ENCODE measurements at regions not wholly inside any gene's neighbourhood (a gene's known extent, or its start where the extent isn't known, plus 50 kb on each side); places are given as distances from the start of the nearest gene placed in this dataset.

DNA sequence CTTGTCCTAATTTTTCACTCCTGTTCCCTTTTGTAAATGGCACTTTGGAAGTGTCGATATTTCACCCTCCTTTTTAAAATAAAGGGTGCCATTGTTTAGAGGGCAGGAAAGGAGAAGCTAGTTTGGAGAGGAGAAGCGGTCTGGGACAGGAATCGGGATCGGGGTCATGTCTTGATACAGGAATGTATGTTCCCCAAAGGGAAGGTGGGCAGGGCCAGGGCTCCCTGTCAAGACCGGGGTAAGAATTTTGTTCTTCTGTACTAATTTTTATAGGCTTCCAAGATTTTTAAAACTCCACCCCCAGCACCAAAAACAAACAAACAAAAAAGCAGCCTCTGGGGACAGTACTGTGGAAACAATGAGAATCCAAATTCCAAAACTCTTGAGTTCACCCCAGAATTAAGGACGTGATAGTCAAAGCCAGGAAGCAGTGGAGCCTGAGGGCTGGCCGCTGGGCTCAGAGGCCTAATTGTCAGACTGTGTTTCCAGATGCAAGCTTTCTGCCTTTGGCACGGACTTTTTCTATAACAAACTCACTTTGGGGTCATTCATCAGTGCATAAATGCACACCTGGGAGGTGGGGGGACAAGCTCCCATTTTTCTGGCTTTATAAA is 250.4 kb upstream of the SIX2 start:
- TF ChIP-seq, protein P1, sequence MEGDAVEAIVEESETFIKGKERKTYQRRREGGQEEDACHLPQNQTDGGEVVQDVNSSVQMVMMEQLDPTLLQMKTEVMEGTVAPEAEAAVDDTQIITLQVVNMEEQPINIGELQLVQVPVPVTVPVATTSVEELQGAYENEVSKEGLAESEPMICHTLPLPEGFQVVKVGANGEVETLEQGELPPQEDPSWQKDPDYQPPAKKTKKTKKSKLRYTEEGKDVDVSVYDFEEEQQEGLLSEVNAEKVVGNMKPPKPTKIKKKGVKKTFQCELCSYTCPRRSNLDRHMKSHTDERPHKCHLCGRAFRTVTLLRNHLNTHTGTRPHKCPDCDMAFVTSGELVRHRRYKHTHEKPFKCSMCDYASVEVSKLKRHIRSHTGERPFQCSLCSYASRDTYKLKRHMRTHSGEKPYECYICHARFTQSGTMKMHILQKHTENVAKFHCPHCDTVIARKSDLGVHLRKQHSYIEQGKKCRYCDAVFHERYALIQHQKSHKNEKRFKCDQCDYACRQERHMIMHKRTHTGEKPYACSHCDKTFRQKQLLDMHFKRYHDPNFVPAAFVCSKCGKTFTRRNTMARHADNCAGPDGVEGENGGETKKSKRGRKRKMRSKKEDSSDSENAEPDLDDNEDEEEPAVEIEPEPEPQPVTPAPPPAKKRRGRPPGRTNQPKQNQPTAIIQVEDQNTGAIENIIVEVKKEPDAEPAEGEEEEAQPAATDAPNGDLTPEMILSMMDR (IDR thresholded peaks at IDR 0.05), result no peak
- no peak for TF ChIP-seq POLR2A (IDR thresholded peaks at IDR 0.05)

All from testis (tissue), 2 donors.